Activated CD4-positive, alpha-beta T cell treated with anti-CD3 and anti-CD28 coated beads, Interleukin-2, amount 10 ng/mL, durations not matched to agents 7 days and 5 days (primary cell): ENCODE measurements at regions not wholly inside any gene's neighbourhood (a gene's known extent, or its start where the extent isn't known, plus 50 kb on each side); places are given as distances from the start of the nearest gene placed in this dataset.
"Not testable (repeated sequence)": the region's sequence is repeated elsewhere in the genome, so short reads cannot be mapped to it uniquely, and the experiment has no call there.

Source experiments
- CTCF ChIA-PET: fragments of 350-600 bp; sonication (Branson Sonifier 250); formaldehyde crosslinking; loops from one replicate; lab custom pipeline; 2021; ENCODE audit warnings: antibody characterized with exemption; lab: Charles Lee
- POLR2A ChIA-PET: fragments of 350-600 bp; sonication (Branson Sonifier 250); formaldehyde crosslinking; loops from one replicate; lab custom pipeline; 2021; ENCODE audit warnings: antibody characterized with exemption; lab: Charles Lee
- DNase-seq: peaks from one replicate; pipeline ENCODE4 v3.0.0-alpha.2; 2020
- H3K27ac Mint-ChIP-seq: one replicate; pipeline ENCODE4 v1.8.0; 2021; ENCODE audit warnings: mild to moderate bottlenecking, moderate library complexity, mixed read lengths
- H3K27me3 Mint-ChIP-seq: one replicate; pipeline ENCODE4 v1.8.0; 2021; ENCODE audit warnings: mixed read lengths
- H3K36me3 Mint-ChIP-seq: one replicate; pipeline ENCODE4 v1.8.0; 2021; ENCODE audit warnings: low read depth, mixed read lengths
- H3K4me1 Mint-ChIP-seq: one replicate; pipeline ENCODE4 v1.8.0; 2021; ENCODE audit warnings: mixed read lengths
- H3K4me3 Mint-ChIP-seq: one replicate; pipeline ENCODE4 v1.8.0; 2021; ENCODE audit warnings: mild to moderate bottlenecking, moderate library complexity, mixed read lengths
- H3K9me3 Mint-ChIP-seq: one replicate; pipeline ENCODE4 v1.8.0; 2021; ENCODE audit warnings: mixed read lengths

DNA sequence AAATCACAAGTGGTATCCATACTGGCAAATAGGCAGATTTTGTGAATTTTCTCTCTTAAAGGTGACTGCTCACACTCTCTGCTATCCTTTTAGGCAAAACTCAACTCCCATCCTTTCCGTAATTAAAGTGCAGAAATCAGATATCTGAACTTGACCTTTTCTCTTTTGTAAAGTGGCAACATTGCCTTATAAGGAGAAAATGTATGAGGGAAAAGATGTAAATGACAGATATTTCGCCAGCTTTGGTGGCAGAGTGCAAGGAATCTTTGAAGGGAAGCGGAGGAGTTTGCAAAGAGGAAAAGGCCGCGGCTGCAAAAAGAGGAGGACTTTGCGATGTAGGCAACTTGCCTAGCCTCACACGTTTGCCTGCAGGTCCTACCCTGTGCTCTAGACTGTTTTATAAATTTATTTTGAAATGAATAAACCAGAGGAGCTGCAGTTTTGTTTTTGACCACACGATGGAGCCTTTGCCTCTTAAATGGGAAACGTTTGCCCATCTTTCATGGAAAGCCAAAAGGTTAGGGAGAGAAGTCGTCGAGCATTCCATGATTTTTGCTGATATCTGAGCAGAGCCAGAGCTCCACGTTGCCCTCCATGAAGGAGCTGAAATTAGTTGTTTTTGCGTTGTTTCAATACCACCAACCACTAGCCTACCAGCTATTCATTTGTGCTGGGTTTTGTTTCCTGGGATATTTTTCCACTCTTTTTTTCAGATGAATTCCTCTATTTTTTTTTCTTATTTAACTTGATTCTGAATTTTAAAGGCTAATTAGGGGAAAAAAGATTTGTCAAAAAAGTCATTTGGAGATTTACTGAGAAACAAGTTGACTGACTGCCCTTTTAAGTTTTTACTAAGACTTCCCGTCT is 242.3 kb downstream of the LMX1A start:
- CTCF ChIA-PET, result interaction anchor here (0.6 kb wide), 1 partner anchor 25 kb away, joined by 3 read pairs; no protein-coding TSS in a partner anchor
- DNase-seq, result peak; percentile 12
- Mint-ChIP-seq H3K36me3 (no peaks in the 10 kb centered on the region), H3K4me1 (no peaks in the 10 kb centered on the region), H3K9me3 (no peaks in the 10 kb centered on the region), H3K4me3 (no peak overlapping the region), H3K27ac (no peak overlapping the region), H3K27me3 (peaks cover 28% of the 10 kb centered on the region)
- POLR2A ChIA-PET, result no interaction called here

DNA sequence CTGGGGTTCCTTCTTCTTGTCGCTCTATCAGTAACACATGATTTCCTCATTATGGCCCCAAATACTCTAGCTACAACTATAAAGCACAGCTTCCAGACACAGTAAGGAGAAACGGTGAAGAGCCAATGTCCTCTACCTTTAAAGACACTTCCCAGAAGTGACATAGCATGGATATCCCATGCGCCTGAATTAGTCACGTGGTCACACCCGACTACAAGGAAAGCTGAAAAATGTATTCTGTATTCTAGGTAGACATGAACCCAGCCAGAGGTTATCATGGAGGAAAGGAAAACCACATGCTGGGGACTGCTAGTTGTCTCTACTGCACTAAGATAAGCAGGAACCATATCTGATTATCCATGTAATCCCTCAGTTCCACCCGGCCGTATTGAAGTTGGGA is 244.3 kb downstream of the LMX1A start:
- CTCF ChIA-PET, result no interaction called here
- H3K27ac Mint-ChIP-seq, result no peak overlapping the region
- no peak overlapping the region for H3K4me3 Mint-ChIP-seq
- no peaks in the 10 kb centered on the region for H3K4me1 Mint-ChIP-seq
- H3K36me3 Mint-ChIP-seq, result no peaks in the 10 kb centered on the region
- DNase-seq, result no peak
- POLR2A ChIA-PET, result no interaction called here
- H3K9me3 Mint-ChIP-seq, result no peaks in the 10 kb centered on the region
- H3K27me3 Mint-ChIP-seq, result peaks cover 18% of the 10 kb centered on the region

DNA sequence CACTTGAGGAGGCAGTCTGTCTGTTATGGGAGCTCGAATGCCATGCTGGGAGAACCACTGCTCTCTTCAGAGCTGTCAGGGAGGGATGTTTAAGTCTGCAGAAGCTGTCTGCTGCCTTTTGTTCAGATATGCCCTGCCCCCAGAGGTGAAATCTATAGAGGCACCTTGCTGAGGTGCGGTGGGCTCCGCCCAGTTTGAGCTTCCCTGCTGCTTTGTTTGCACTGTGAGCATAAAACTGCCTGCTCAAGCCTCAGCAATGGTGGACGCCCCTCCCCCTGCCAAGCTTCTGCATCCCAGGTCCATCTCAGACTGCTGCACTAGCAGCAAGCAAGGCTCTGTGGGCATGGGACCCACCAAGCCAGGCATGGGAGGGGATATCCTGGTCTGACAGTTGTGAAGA is 247.5 kb downstream of the LMX1A start:
- Mint-ChIP-seq H3K27ac (no peak overlapping the region), H3K4me1 (no peaks in the 10 kb centered on the region), H3K9me3 (no peaks in the 10 kb centered on the region), H3K27me3 (peaks cover 2% of the 10 kb centered on the region), H3K36me3 (no peaks in the 10 kb centered on the region), H3K4me3 (no peak overlapping the region)
- ChIA-PET POLR2A (no interaction called here), CTCF (no interaction called here)
- no peak for DNase-seq

DNA sequence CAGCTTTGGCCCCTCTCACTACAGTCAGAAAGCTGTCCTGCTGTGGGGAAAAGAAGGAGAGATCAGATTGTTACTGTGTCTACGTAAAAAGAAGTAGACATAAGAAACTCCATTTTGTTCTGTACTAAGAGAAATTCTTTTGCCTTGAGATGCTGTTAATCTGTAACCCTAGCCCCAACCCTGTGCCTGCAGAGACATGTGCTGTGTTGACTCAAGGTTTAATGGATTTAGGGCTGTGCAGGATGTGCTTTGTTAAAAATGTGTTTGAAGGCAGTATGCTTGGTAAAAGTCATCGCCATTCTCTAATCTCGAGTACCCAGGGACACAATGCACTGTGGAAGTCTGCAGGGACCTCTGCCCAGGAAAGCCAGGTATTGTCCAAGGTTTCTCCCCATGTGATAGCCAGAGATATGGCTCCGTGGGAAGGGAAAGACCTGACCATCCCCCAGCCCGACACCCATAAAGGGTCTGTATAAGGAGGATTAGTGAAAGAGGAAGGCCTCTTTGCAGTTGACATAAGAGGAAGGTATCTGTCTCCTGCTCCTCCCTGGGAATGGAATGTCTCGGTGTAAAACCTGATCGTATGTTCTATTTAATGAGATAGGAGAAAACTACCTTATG is 263.9 kb downstream of the LMX1A start:
- H3K36me3 Mint-ChIP-seq, H3K9me3 Mint-ChIP-seq, H3K27ac Mint-ChIP-seq, POLR2A ChIA-PET, H3K4me3 Mint-ChIP-seq, H3K4me1 Mint-ChIP-seq, H3K27me3 Mint-ChIP-seq, DNase-seq, CTCF ChIA-PET: not testable (repeated sequence)

DNA sequence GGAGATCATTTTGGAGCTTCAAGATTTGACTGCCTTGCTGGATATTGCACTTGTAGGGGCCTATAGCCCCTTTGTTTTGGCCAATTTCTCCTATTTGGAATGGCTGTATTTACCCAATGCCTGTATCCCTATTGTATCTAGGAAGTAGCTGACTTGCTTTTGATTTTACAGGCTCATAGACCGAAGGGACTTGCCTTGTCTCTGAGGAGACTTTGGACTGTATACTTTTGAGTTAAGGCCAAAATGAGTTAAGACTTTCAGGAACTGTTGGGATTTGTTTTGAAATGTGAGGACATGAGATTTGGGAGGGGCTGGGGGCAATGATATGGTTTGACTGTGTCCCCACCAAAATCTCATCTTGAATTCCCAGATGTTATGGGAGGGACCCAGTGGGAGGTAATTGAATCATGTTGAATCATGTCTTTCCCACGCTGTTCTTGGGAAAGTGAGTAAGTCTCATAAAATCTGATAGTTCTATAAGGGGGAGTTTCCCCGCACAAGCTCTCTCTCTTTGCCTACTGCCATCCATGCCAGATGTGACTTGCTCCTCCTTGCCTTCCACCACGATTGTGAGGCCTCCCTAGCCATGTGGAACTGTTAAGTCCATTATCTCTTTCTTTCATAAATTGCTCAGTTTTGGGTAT is 276.1 kb downstream of the LMX1A start:
- DNase-seq, result no peak
- Mint-ChIP-seq H3K27me3 (no peaks in the 10 kb centered on the region), H3K27ac (no peak overlapping the region), H3K36me3 (no peaks in the 10 kb centered on the region), H3K4me3 (no peak overlapping the region), H3K9me3 (no peaks in the 10 kb centered on the region), H3K4me1 (no peaks in the 10 kb centered on the region)
- POLR2A ChIA-PET, result no interaction called here
- CTCF ChIA-PET, result no interaction called here

DNA sequence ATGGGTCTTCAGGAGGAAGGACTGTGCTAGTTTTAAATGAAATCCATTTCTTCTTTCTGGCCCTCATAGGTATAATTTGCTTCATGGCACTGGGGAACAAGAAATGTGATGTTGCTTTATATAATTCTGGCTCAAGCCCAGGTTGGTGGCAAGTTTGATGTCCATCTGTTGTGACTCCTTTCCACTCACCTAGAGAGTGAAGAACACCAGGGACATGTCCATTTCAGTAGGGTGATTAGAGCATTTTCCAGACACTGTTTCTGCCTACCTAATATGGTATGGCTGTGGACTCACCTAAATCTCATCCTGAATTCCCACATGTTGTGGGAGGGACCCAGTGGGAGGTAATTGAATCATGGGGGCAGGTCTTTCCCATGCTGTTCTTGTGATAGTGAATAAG is 278.1 kb downstream of the LMX1A start:
- POLR2A ChIA-PET, result no interaction called here
- H3K4me1 Mint-ChIP-seq, result no peaks in the 10 kb centered on the region
- CTCF ChIA-PET, result no interaction called here
- H3K9me3 Mint-ChIP-seq, result no peaks in the 10 kb centered on the region
- no peaks in the 10 kb centered on the region for H3K27me3 Mint-ChIP-seq
- no peak overlapping the region for H3K27ac Mint-ChIP-seq
- DNase-seq, result no peak
- no peaks in the 10 kb centered on the region for H3K36me3 Mint-ChIP-seq
- no peak overlapping the region for H3K4me3 Mint-ChIP-seq

DNA sequence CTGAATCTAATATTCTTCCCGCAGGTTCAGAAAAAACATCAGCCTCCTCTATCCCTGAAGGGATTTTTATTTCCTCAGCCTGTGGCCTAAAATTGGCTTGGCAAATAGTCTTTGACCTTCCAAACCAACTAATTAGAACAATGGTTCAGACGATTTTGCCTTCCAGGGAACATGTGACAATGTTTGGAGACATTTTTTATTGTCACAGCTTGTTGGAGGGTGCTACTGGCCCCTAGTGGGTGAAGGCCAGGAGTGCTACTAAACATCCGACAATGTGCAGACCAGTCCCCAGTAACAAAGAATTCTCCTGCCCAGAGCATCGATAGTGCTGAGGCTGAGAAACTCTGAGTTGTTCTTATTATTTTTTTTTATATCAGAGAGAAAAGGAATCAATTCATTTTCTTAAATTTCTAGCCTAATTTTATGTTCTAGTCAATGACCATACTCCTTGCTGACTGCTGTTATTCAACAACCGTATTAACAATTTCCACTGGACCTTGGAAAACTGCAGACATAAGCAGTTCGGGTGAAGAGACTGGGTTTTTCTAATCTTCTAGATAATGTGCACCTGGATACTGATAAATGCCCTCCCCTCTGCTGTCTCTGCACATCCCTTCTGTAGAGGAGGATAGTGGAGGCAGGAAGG is 280.7 kb downstream of the LMX1A start:
- ChIA-PET CTCF (no interaction called here), POLR2A (no interaction called here)
- Mint-ChIP-seq H3K4me3 (no peak overlapping the region), H3K4me1 (no peaks in the 10 kb centered on the region), H3K27ac (no peak overlapping the region), H3K36me3 (no peaks in the 10 kb centered on the region), H3K27me3 (peaks cover 2% of the 10 kb centered on the region), H3K9me3 (no peaks in the 10 kb centered on the region)
- no peak for DNase-seq

DNA sequence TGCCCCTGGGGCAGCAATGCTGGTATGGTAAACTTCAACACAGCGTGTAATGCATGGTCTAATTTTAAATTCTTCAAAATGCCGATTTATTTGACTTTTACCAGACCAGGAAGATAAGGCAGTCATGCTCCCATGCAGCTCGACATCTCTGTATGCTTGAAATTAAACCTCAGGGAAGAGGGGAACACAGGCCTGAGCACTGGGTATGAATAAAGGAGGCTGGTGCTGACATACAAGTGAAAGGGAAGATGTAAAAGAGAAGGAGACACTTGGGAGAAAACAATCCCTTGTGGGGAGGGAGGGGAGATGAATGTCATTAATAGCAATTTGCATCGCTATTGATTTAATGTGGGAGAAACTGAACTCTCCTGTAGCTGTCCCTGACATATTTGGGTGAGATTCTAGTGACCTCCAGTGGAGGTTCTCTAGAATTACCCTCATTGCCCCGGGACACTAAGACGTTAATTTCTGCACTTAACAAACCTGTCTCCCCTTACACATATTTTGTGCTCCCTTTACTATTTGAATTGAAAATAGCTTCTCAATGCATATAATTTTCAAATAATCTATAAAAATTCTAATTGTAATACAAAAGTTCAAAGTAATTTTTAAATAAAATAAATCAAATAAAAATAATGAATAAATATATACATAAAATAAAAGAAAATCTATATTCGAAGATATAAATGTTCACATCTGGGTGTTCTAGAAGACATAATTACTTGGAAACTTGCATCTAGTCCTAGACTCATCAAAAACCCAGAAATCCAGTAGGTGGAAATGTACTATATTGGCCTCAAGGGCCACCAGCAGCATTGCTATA is 283.1 kb downstream of the LMX1A start:
- H3K36me3 Mint-ChIP-seq, result no peaks in the 10 kb centered on the region
- no peak overlapping the region for H3K4me3 Mint-ChIP-seq
- DNase-seq, result peak; percentile 14
- ChIA-PET CTCF (no interaction called here), POLR2A (no interaction called here)
- H3K27me3 Mint-ChIP-seq, result peaks cover 2% of the 10 kb centered on the region
- H3K4me1 Mint-ChIP-seq, result no peaks in the 10 kb centered on the region
- no peak overlapping the region for H3K27ac Mint-ChIP-seq
- H3K9me3 Mint-ChIP-seq, result no peaks in the 10 kb centered on the region

DNA sequence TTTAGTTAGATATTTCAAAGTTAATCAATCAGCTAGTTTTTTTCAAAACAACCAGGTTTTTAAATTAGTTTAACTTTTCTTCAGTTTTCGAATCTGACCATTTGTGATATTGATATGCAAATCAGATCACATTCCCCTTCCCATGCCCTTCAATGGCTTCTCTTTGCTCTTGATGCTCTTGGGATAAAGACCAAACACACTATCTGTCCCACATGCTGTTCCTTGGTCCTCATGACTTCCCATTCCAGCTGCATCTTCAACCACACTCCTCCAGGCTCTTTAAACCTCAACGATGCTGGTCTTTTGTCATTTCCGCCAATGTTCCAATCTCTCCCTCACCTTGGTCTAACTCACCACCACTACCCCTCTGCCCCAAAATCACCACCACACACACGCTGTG is 285.8 kb downstream of the LMX1A start:
- Mint-ChIP-seq H3K36me3 (no peaks in the 10 kb centered on the region), H3K27me3 (peaks cover 2% of the 10 kb centered on the region), H3K9me3 (no peaks in the 10 kb centered on the region), H3K4me3 (no peak overlapping the region), H3K27ac (no peak overlapping the region), H3K4me1 (no peaks in the 10 kb centered on the region)
- POLR2A ChIA-PET, result no interaction called here
- no peak for DNase-seq
- CTCF ChIA-PET, result no interaction called here

DNA sequence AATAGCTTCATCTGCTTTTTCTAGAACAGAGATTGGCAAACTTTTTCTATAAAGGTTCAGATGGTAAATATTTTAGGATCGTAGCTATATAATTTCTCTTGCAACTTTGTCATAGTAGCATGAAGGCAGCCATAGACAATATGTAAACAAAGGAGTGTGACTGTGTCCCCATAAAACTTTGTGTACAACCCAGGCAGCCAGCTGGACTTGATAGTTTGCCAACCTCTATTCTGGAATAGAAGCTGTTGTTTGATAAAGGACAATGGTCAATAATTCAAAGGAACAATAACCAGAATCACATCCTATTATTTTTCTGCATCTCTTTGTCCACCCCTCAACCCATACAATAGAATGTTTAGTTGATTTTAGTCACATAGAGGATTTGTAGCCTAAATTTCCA is 286.7 kb downstream of the LMX1A start:
- no peak for DNase-seq
- POLR2A ChIA-PET, result no interaction called here

DNA sequence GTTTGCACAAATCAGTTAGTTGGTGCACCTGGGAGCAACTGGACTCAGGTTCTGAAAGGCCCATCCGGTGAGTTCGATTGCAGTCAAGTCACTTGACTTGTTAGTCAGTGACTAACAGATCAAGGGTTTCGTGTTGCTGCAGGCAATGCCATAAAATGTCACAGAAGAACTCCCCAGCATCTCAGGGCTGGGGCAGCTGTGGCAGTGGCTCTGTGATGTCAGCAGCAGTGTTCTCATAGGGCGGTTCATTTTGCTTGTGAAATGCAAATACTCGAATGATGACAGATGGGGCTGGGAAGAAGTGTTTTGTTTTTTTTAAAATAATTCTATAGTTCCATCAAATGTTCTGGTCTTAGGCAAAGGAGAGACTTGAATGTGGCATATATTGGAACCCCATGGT is 287.8 kb downstream of the LMX1A start:
- Mint-ChIP-seq H3K36me3 (no peaks in the 10 kb centered on the region), H3K4me3 (no peak overlapping the region), H3K4me1 (no peaks in the 10 kb centered on the region), H3K27me3 (peaks cover 2% of the 10 kb centered on the region), H3K27ac (no peak overlapping the region), H3K9me3 (no peaks in the 10 kb centered on the region)
- ChIA-PET CTCF (no interaction called here), POLR2A (no interaction called here)
- no peak for DNase-seq

More for the DNA sequence above, 286.7 kb downstream of the LMX1A start:
- H3K36me3 Mint-ChIP-seq, result no peaks in the 10 kb centered on the region
- H3K9me3 Mint-ChIP-seq, result no peaks in the 10 kb centered on the region
- CTCF ChIA-PET, result no interaction called here
- peaks cover 2% of the 10 kb centered on the region for H3K27me3 Mint-ChIP-seq
- no peak overlapping the region for H3K27ac Mint-ChIP-seq
- no peak overlapping the region for H3K4me3 Mint-ChIP-seq
- H3K4me1 Mint-ChIP-seq, result no peaks in the 10 kb centered on the region

DNA sequence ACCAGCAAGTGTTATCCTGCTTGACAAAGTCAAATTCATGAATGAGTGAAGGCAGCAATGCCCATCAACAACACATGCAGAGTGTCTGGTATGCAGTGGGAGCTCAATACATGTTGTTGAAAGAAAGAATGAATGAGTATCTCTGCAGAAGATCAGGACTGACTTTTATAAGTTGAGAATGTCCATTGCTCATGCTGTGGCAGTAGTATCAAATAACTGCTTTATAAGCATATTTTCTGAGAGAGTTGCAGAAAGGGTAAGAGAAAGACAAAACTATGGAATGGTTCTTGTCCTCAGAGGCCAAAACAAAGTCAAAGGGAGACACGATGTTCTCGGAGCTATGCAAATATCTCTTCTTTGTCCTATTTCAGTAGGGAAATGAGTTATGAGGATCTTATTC is 288.7 kb downstream of the LMX1A start:
- ChIA-PET CTCF (no interaction called here), POLR2A (no interaction called here)
- DNase-seq, result no peak
- Mint-ChIP-seq H3K27ac (no peak overlapping the region), H3K9me3 (no peaks in the 10 kb centered on the region), H3K4me3 (no peak overlapping the region), H3K4me1 (no peaks in the 10 kb centered on the region), H3K36me3 (no peaks in the 10 kb centered on the region), H3K27me3 (peaks cover 2% of the 10 kb centered on the region)
